GM23338 (cell line): ENCODE measurements at regions not wholly inside any gene's neighbourhood (a gene's known extent, or its start where the extent isn't known, plus 50 kb on each side); places are given as distances from the start of the nearest gene placed in this dataset.

Experiments
- ATAC-seq: fragments of 200-7000 bp; cut with Tn5 transposase; 3 replicates; pipeline ENCODE4 v1.9.1; 2020
- DNase-seq: peaks from one replicate; pipeline ENCODE4 v3.0.0-alpha.2; 2015; ENCODE audit warnings: low spot score
- H2AFZ ChIP-seq: fragments of 200-600 bp; sonication (generic); 2 replicates; pipeline ENCODE4 v1.8.0; 2016; ENCODE audit warnings: antibody characterized with exemption, mild to moderate bottlenecking, moderate library complexity
- H3F3A ChIP-seq: fragments of 200-600 bp; sonication (generic); replicated peaks from 2 replicates; pipeline ENCODE4 v1.8.0; 2017; ENCODE audit warnings: antibody characterized with exemption, mixed run types, low read depth
- H3K27ac ChIP-seq: fragments of 200-600 bp; sonication (generic); 2 replicates; pipeline ENCODE4 v1.6.1; 2016; ENCODE audit warnings: low read depth
- H3K27me3 ChIP-seq: fragments of 200-600 bp; sonication (generic); 2 replicates; pipeline ENCODE4 v1.8.0; 2016; ENCODE audit warnings: mild to moderate bottlenecking, mixed run types, moderate library complexity; ENCODE audit not compliant: insufficient read depth
- H3K36me3 ChIP-seq: fragments of 200-600 bp; sonication (generic); 2 replicates; pipeline ENCODE4 v1.8.0; 2016; ENCODE audit warnings: mild to moderate bottlenecking; ENCODE audit not compliant: insufficient read depth
- H3K4me1 ChIP-seq: fragments of 200-600 bp; sonication (generic); 2 replicates; pipeline ENCODE4 v1.8.0; 2016; ENCODE audit warnings: mild to moderate bottlenecking, moderate library complexity; ENCODE audit not compliant: insufficient read depth
- H3K4me2 ChIP-seq: fragments of 200-600 bp; sonication (generic); 2 replicates; pipeline ENCODE4 v1.7.1; 2017; ENCODE audit warnings: mixed run types
- H3K4me3 ChIP-seq: fragments of 200-600 bp; sonication (generic); 2 replicates; pipeline ENCODE4 v1.6.1; 2016; ENCODE audit warnings: mixed run types
- H3K79me2 ChIP-seq: fragments of 200-600 bp; sonication (generic); replicated peaks from 2 replicates; pipeline ENCODE4 v1.8.0; 2017; ENCODE audit warnings: mild to moderate bottlenecking; ENCODE audit not compliant: insufficient read depth
- H3K9me2 ChIP-seq: fragments of 200-600 bp; sonication (generic); 2 replicates; pipeline ENCODE4 v1.8.0; 2017; ENCODE audit not compliant: insufficient read depth
- H4K20me1 ChIP-seq: fragments of 200-600 bp; sonication (generic); replicated peaks from 2 replicates; pipeline ENCODE4 v1.8.0; 2017; ENCODE audit warnings: mild to moderate bottlenecking; ENCODE audit not compliant: insufficient read depth
- H3K27ac Mint-ChIP-seq: 2 replicates; pipeline ENCODE4 v1.8.0; 2020; ENCODE audit warnings: inconsistent platforms, mild to moderate bottlenecking, moderate library complexity, mixed read lengths
- H3K27me3 Mint-ChIP-seq: 3 replicates; pipeline ENCODE4 v1.8.0; 2022; ENCODE audit warnings: low read depth, mild to moderate bottlenecking, moderate library complexity, mixed read lengths, inconsistent platforms; ENCODE audit not compliant: insufficient read depth, poor library complexity
- H3K36me3 Mint-ChIP-seq: 3 replicates; pipeline ENCODE4 v1.8.0; 2021; ENCODE audit warnings: low read depth, mild to moderate bottlenecking, inconsistent platforms, moderate library complexity, mixed read lengths
- H3K4me1 Mint-ChIP-seq: 3 replicates; pipeline ENCODE4 v1.8.0; 2020; ENCODE audit warnings: mild to moderate bottlenecking, inconsistent platforms, mixed read lengths
- H3K4me3 Mint-ChIP-seq: 3 replicates; pipeline ENCODE4 v1.8.0; 2021; ENCODE audit warnings: moderate library complexity, mild to moderate bottlenecking, inconsistent platforms, mixed read lengths
- H3K9me3 Mint-ChIP-seq: 3 replicates; pipeline ENCODE4 v1.8.0; 2020; ENCODE audit warnings: moderate library complexity, mild to moderate bottlenecking, inconsistent platforms, mixed read lengths
- CREB1 ChIP-seq: fragments of 250-450 bp; sonication (Bioruptor Pico); IDR thresholded peaks from 2 replicates; pipeline ENCODE4 v1.5.0; 2020; ENCODE audit warnings: low read depth, mild to moderate bottlenecking, moderate library complexity
- ETS1 ChIP-seq: IDR thresholded peaks from 2 replicates; pipeline ENCODE4 v1.6.1; 2016; ENCODE audit warnings: antibody characterized with exemption
- EZH2 ChIP-seq: fragments of 200-600 bp; sonication (generic); IDR thresholded peaks from one replicate; pipeline ENCODE4 v1.8.0; 2017; ENCODE audit warnings: antibody characterized with exemption, mild to moderate bottlenecking, low read depth; ENCODE audit not compliant: unreplicated experiment
- EZH2phosphoT487 ChIP-seq: fragments of 200-600 bp; sonication (generic); IDR thresholded peaks from one replicate; pipeline ENCODE4 v1.8.1; 2018; ENCODE audit warnings: antibody characterized with exemption; ENCODE audit not compliant: unreplicated experiment
- JUNB ChIP-seq: IDR thresholded peaks from one replicate; pipeline ENCODE4 v1.6.1; 2016; ENCODE audit warnings: antibody characterized with exemption; ENCODE audit not compliant: unreplicated experiment
- NANOG ChIP-seq: IDR thresholded peaks from 2 replicates; pipeline ENCODE4 v1.6.1; 2016; ENCODE audit warnings: antibody characterized with exemption, borderline replicate concordance
- POLR2AphosphoS5 ChIP-seq: IDR thresholded peaks from 2 replicates; pipeline ENCODE4 v1.6.1; 2016; ENCODE audit warnings: antibody characterized with exemption, low read depth
- REST ChIP-seq: IDR thresholded peaks from one replicate; pipeline ENCODE4 v1.6.1; 2018; ENCODE audit warnings: antibody characterized with exemption; ENCODE audit not compliant: unreplicated experiment
- STAT1 ChIP-seq: IDR thresholded peaks from one replicate; pipeline ENCODE4 v1.6.1; 2016; ENCODE audit warnings: antibody characterized with exemption; ENCODE audit not compliant: unreplicated experiment
- ZNF331 ChIP-seq: fragments of 250-450 bp; sonication (Bioruptor Pico); IDR thresholded peaks from 2 replicates; pipeline ENCODE4 v1.5.0; 2020; ENCODE audit warnings: low read depth, mild to moderate bottlenecking, moderate library complexity

- Histone ChIP-seq H3K27me3 (no peaks in the 10 kb centered on the region), H3F3A (no peaks in the 10 kb centered on the region), H3K4me1 (no peaks in the 10 kb centered on the region), H4K20me1 (no peaks in the 10 kb centered on the region), H3K4me3 (no peak overlapping the region), H2AFZ (no peak overlapping the region), H3K9me2 (no peaks in the 10 kb centered on the region), H3K79me2 (no peaks in the 10 kb centered on the region), H3K4me2 (no peak overlapping the region), H3K36me3 (no peaks in the 10 kb centered on the region), H3K27ac (no peak overlapping the region)
- Mint-ChIP-seq H3K27me3 (no peaks in the 10 kb centered on the region), H3K4me3 (no peak overlapping the region), H3K27ac (no peak overlapping the region), H3K9me3 (no peaks in the 10 kb centered on the region), H3K4me1 (no peaks in the 10 kb centered on the region), H3K36me3 (no peaks in the 10 kb centered on the region)
- no peak for TF ChIP-seq POLR2AphosphoS5
- no peak for TF ChIP-seq STAT1
- TF ChIP-seq EZH2phosphoT487 = no peak
- TF ChIP-seq REST = no peak
- no peak for TF ChIP-seq ZNF331 (CRISPR knock-in tag)
- no peak for TF ChIP-seq EZH2
- TF ChIP-seq JUNB = no peak
- no peak for TF ChIP-seq ETS1
- TF ChIP-seq CREB1 (CRISPR knock-in tag) = no peak
- TF ChIP-seq NANOG = no peak
- no peak for DNase-seq
- ATAC-seq = no peak
These were observed 1696.1 kb downstream of the SI start for GRCh38 chr3:163382183-163382582.

- Histone ChIP-seq H3K79me2 (no peaks in the 10 kb centered on the region), H3F3A (no peaks in the 10 kb centered on the region), H2AFZ (no peak overlapping the region), H3K36me3 (no peaks in the 10 kb centered on the region), H3K4me3 (no peak overlapping the region), H3K27ac (no peak overlapping the region), H3K9me2 (0 out of 2 replicates have a peak, but pooled peaks cover 4% of the 10 kb centered on the region), H3K27me3 (no peaks in the 10 kb centered on the region), H4K20me1 (no peaks in the 10 kb centered on the region), H3K4me2 (no peak overlapping the region), H3K4me1 (no peaks in the 10 kb centered on the region)
- Mint-ChIP-seq H3K36me3 (0 out of 3 replicates have a peak, but pooled peaks cover 3% of the 10 kb centered on the region), H3K27ac (no peak overlapping the region), H3K4me1 (no peaks in the 10 kb centered on the region), H3K4me3 (no peak overlapping the region), H3K27me3 (peaks cover 2% of the 10 kb centered on the region), H3K9me3 (no peaks in the 10 kb centered on the region)
- ATAC-seq (no peak), DNase-seq (no peak)
- TF ChIP-seq REST = no peak
These were observed 1710.1 kb downstream of the SI start for GRCh38 chr3:163368168-163368567.
